HepG2 (cell line): ENCODE measurements at regions not wholly inside any gene's neighbourhood (a gene's known extent, or its start where the extent isn't known, plus 50 kb on each side); places are given as distances from the start of the nearest gene placed in this dataset.

Experiments used
- ATAC-seq: fragments of 200-7000 bp; cut with Tn5 transposase; 3 replicates; pipeline ENCODE4 v1.9.1; 2020; ENCODE audit warnings: mild to moderate bottlenecking, moderate library complexity
- BruUV-seq: library from RNA; stranded (reverse); fragments of 400-500 nt; replicated peaks from 2 replicates; lab custom pipeline; 2021; lab: Mats Ljungman, UMichigan
- CTCF ChIA-PET: fragments of 300-600 bp; formaldehyde crosslinking; extraction: SDS; loops from one replicate; lab custom pipeline; 2021; ENCODE audit warnings: low total read pairs, inconsistent platforms, low intra/inter-chr PET ratio; lab: Yijun Ruan, JAX
- POLR2A ChIA-PET: fragments of 350-600 bp; sonication (Branson Sonifier 250); formaldehyde crosslinking; loops from one replicate; lab custom pipeline; 2020; ENCODE audit warnings: antibody characterized with exemption, inconsistent platforms; lab: Yijun Ruan, JAX
- DNase-seq: peaks from one replicate; pipeline ENCODE4 v3.0.0-alpha.2; 2015; ENCODE audit warnings: low spot score
- FAIRE-seq: peaks from 3 replicates; lab custom pipeline; 2011; peaks lifted over from hg19 to GRCh38; lab: Jason Lieb, UNC
- H2AFZ ChIP-seq: one replicate; pipeline ENCODE4 v1.6.1; 2011; ENCODE audit warnings: low read length, inconsistent platforms
- H3K27ac ChIP-seq: fragments of 300-600 bp; 3 replicates; pipeline ENCODE4 v1.8.0; 2011; ENCODE audit warnings: mixed run types, mild to moderate bottlenecking, mixed read lengths, low read length, inconsistent platforms; ENCODE audit not compliant: insufficient read depth; ENCODE audit errors: extremely low read length
- H3K27me3 ChIP-seq, 2 experiments: fragments of 200-600 bp in 1 of 2; 2 replicates in 1 of 2; 3 replicates in 1 of 2; pipeline versions ENCODE4 v1.6.0 to v1.8.0; 2011; ENCODE audit warnings: low read length in 2 of 2, mild to moderate bottlenecking in 2 of 2, moderate library complexity in 2 of 2, inconsistent platforms in 1 of 2; ENCODE audit not compliant: insufficient read depth in 2 of 2, control insufficient read depth in 1 of 2
- H3K36me3 ChIP-seq, 2 experiments: fragments of 200-600 bp in 1 of 2; replicated peaks in 1 of 2; 2 replicates in 1 of 2; 3 replicates in 1 of 2; pipeline versions ENCODE4 v1.5.1 to v1.8.0; 2011; ENCODE audit warnings: low read length in 2 of 2, inconsistent platforms in 1 of 2; ENCODE audit not compliant: insufficient read depth in 2 of 2, control insufficient read depth in 1 of 2
- H3K4me1 ChIP-seq: 2 replicates; pipeline ENCODE4 v1.5.1; 2012; ENCODE audit warnings: low read length, inconsistent platforms; ENCODE audit not compliant: insufficient read depth
- H3K4me2 ChIP-seq: 2 replicates; pipeline ENCODE4 v1.6.0; 2011; ENCODE audit warnings: low read depth, low read length, inconsistent platforms
- H3K4me3 ChIP-seq, 3 experiments: fragments of 200-600 bp in 1 of 3; sonication (generic), shearing (Covaris generic) in 1 of 3; replicated peaks in 1 of 3; 2 replicates each; pipeline ENCODE4 v1.5.1; 2011 to 2016; ENCODE audit warnings: low read length in 3 of 3, inconsistent platforms in 2 of 3, low read depth in 2 of 3, mild to moderate bottlenecking in 2 of 3, control low read depth in 1 of 3, mixed read lengths in 1 of 3; ENCODE audit not compliant: insufficient read depth in 1 of 3
- H3K79me2 ChIP-seq: one replicate; pipeline ENCODE4 v1.6.1; 2011; ENCODE audit warnings: low read length, inconsistent platforms; ENCODE audit not compliant: insufficient read depth
- H3K9ac ChIP-seq: 2 replicates; pipeline ENCODE4 v1.6.0; 2011; ENCODE audit warnings: mild to moderate bottlenecking, low read depth, low read length, inconsistent platforms; ENCODE audit not compliant: insufficient read depth
- H3K9me3 ChIP-seq: 2 replicates; pipeline ENCODE4 v1.5.1; 2012; ENCODE audit warnings: mild to moderate bottlenecking, low read length
- H4K20me1 ChIP-seq: 2 replicates; pipeline ENCODE4 v1.6.0; 2011; ENCODE audit warnings: inconsistent platforms, mild to moderate bottlenecking, low read length, moderate library complexity; ENCODE audit not compliant: insufficient read depth
- ADNP ChIP-seq: sonication (generic); formaldehyde crosslinking; IDR thresholded peaks from 2 replicates; pipeline ENCODE4 v1.4.0; 2020; ENCODE audit warnings: missing genetic modification reagents
- EEA1 ChIP-seq: sonication (generic); formaldehyde crosslinking; IDR thresholded peaks from 2 replicates; pipeline ENCODE4 v1.5.1; 2020; ENCODE audit warnings: mild to moderate bottlenecking, missing genetic modification reagents, borderline replicate concordance
- ELF4 ChIP-seq: sonication (generic); formaldehyde crosslinking; IDR thresholded peaks from 2 replicates; pipeline ENCODE4 v1.5.0; 2020; ENCODE audit warnings: missing genetic modification reagents, mild to moderate bottlenecking, moderate library complexity, borderline replicate concordance
- HNF1A ChIP-seq, 2 experiments: sonication (generic) in 1 of 2; formaldehyde crosslinking in 1 of 2; IDR thresholded peaks; 2 replicates each; pipeline versions ENCODE4 v1.4.0 to v1.6.1; 2016 to 2020; ENCODE audit warnings: borderline replicate concordance in 1 of 2, low read depth in 1 of 2, mild to moderate bottlenecking in 1 of 2, missing genetic modification reagents in 1 of 2
- KDM5B ChIP-seq: sonication (generic); formaldehyde crosslinking; IDR thresholded peaks from 2 replicates; pipeline ENCODE4 v1.4.0; 2020; ENCODE audit warnings: missing genetic modification reagents, mild to moderate bottlenecking, borderline replicate concordance
- MIER3 ChIP-seq: IDR thresholded peaks from 2 replicates; pipeline ENCODE4 v1.6.1; 2016; ENCODE audit warnings: missing compliant biosample characterization, borderline replicate concordance
- ZFX ChIP-seq: sonication (generic); formaldehyde crosslinking; IDR thresholded peaks from 2 replicates; pipeline ENCODE4 v1.4.0; 2020; ENCODE audit warnings: mild to moderate bottlenecking, low read depth, missing genetic modification reagents, moderate library complexity
- ZNF121 ChIP-seq: sonication (generic); formaldehyde crosslinking; IDR thresholded peaks from 2 replicates; pipeline ENCODE4 v1.5.0; 2020; ENCODE audit warnings: mild to moderate bottlenecking, missing genetic modification reagents
- ZNF362 ChIP-seq: sonication (generic); formaldehyde crosslinking; IDR thresholded peaks from 2 replicates; pipeline ENCODE4 v1.4.0; 2020; ENCODE audit warnings: missing genetic modification reagents, mild to moderate bottlenecking, borderline replicate concordance
- ZNF512 ChIP-seq: sonication (generic); formaldehyde crosslinking; IDR thresholded peaks from 2 replicates; pipeline ENCODE4 v1.4.0; 2020; ENCODE audit warnings: mild to moderate bottlenecking, missing genetic modification reagents
- ZNF816 ChIP-seq: sonication (generic); formaldehyde crosslinking; IDR thresholded peaks from 2 replicates; pipeline ENCODE4 v1.8.0; 2022; ENCODE audit warnings: missing genetic modification reagents, mild to moderate bottlenecking, borderline replicate concordance
- ZXDC ChIP-seq: sonication (generic); formaldehyde crosslinking; IDR thresholded peaks from 2 replicates; pipeline ENCODE4 v1.5.0; 2020; ENCODE audit warnings: mild to moderate bottlenecking, missing genetic modification reagents
- WGBS: methylation state at CpG from one replicate; pipeline ENCODE4 v1.1.6; 2017; ENCODE audit warnings: low lambda C conversion rate; 5-methylcytosine and 5-hydroxymethylcytosine counted together
- in situ Hi-C: cut with HindIII; loops from 2 replicates; pipeline ENCODE4 v1.10.0; 2017; ENCODE audit warnings: low pct_unique_long_range_greater_than_20kb; ENCODE audit not compliant: extremely low pct_ligation_motif_present
- intact Hi-C: fragments of 100-400 bp; cut with micrococcal nuclease; formaldehyde crosslinking; loops from one replicate; pipeline ENCODE4 v1.10.0; 2022; ENCODE audit not compliant: unreplicated experiment

GRCh38 chr21:14833666-14834351, 231.0 kb downstream of the NRIP1 start:
- Histone ChIP-seq H3K4me3 (no peak overlapping the region), H3K79me2 (no peaks in the 10 kb centered on the region), H3K9ac (no peak overlapping the region), H3K27ac (no peak overlapping the region), H3K4me1 (peaks cover 7% of the 10 kb centered on the region), H3K27me3 (no peaks in the 10 kb centered on the region), H4K20me1 (no peaks in the 10 kb centered on the region), H3K36me3 (no peaks in the 10 kb centered on the region), H3K9me3 (no peaks in the 10 kb centered on the region), H2AFZ (no peak overlapping the region), H3K4me2 (no peak overlapping the region)
- POLR2A ChIA-PET: no interaction called here
- no peak for FAIRE-seq
- intact Hi-C loops (no loop called here), in situ Hi-C loops (no loop called here)
- DNase-seq: no peak
- CTCF ChIA-PET: no interaction called here
- no TSS peak for BruUV-seq
- WGBS: 81% methylated on average over 1 of the region's 1 CpG
- no peak for ATAC-seq
- TF ChIP-seq ZXDC (no peak), KDM5B (CRISPR knock-in tag) (no peak), ZNF362 (CRISPR knock-in tag) (no peak), ZNF816 (CRISPR knock-in tag) (no peak), ZNF121 (CRISPR knock-in tag) (no peak), ZNF512 (CRISPR knock-in tag) (no peak), ZFX (CRISPR knock-in tag) (no peak), ELF4 (CRISPR knock-in tag) (no peak), ADNP (CRISPR knock-in tag) (no peak), EEA1 (CRISPR knock-in tag) (no peak), HNF1A (IDR thresholded peaks at IDR 0.05; ENCODE audit: low read depth) (no peak), HNF1A (CRISPR knock-in tag; IDR thresholded peaks at IDR 0.05; ENCODE audit: borderline replicate concordance) (no peak), MIER3 (CRISPR knock-in tag) (no peak)
